Thyroid gland (tissue), 4 donors: ENCODE measurements at regions not wholly inside any gene's neighbourhood (a gene's known extent, or its start where the extent isn't known, plus 50 kb on each side); places are given as distances from the start of the nearest gene placed in this dataset.

Experiments
- DNase-seq, 2 donors: peaks; one replicate each; pipeline ENCODE4 v3.0.0-alpha.2; 2019
- H3K27ac ChIP-seq, 3 donors: fragments of 200-600 bp; sonication (generic); 1 replicate in 2 of 3; 2 replicates in 1 of 3; pipeline ENCODE4 v1.5.1; 2016 to 2019; ENCODE audit warnings: mild to moderate bottlenecking in 1 of 3, moderate library complexity in 1 of 3
- H3K27me3 ChIP-seq: fragments of 200-600 bp; sonication (generic); one replicate; pipeline ENCODE4 v1.5.1; 2019
- H3K36me3 ChIP-seq, 2 donors: fragments of 200-600 bp; sonication (generic); one replicate each; pipeline ENCODE4 v1.5.1; 2016 to 2019
- H3K4me1 ChIP-seq, 2 donors: fragments of 200-600 bp; sonication (generic); one replicate each; pipeline ENCODE4 v1.5.1; 2017 to 2019
- H3K4me3 ChIP-seq, 3 donors: fragments of 200-600 bp; sonication (generic); replicated peaks in 1 of 3; 1 replicate in 2 of 3; 2 replicates in 1 of 3; pipeline ENCODE4 v1.5.1; 2016; ENCODE audit warnings: mild to moderate bottlenecking in 1 of 3
- H3K9me3 ChIP-seq: fragments of 200-600 bp; sonication (generic); one replicate; pipeline ENCODE4 v1.5.1; 2017
- CTCF ChIP-seq, 6 experiments: fragments of 200-600 bp in 3 of 6; fragments of 450-650 bp in 3 of 6; sonication (generic) in 3 of 6; IDR thresholded peaks; one replicate each; pipeline ENCODE4 v1.5.1; 2016 to 2019; ENCODE audit warnings: antibody characterized with exemption in 6 of 6, mild to moderate bottlenecking in 2 of 6, inconsistent platforms in 1 of 6, moderate library complexity in 1 of 6
- POLR2A ChIP-seq, 2 donors: fragments of 450-650 bp; IDR thresholded peaks; one replicate each; pipeline ENCODE4 v1.6.1; 2017; ENCODE audit warnings: antibody characterized with exemption in 2 of 2, mild to moderate bottlenecking in 2 of 2, moderate library complexity in 1 of 2
- WGBS, 2 donors: methylation state at CpG; one replicate each; pipeline ENCODE4 v1.1.5; 2017; 5-methylcytosine and 5-hydroxymethylcytosine counted together
- intact Hi-C: fragments of 100-400 bp; cut with DNase I; formaldehyde crosslinking; loops from one replicate; pipeline ENCODE4 v1.15.1; 2023

GRCh38 chr9:26459959-26460358 lies 432.6 kb downstream of the CAAP1 start:
- H3K9me3 ChIP-seq: no peaks in the 10 kb centered on the region
- TF ChIP-seq CTCF (IDR thresholded peaks at IDR 0.05) (no peak), POLR2A (IDR thresholded peaks at IDR 0.05) (no peak)
- H3K4me1 ChIP-seq: no peaks in the 10 kb centered on the region
- no peak overlapping the region for H3K4me3 ChIP-seq
- H3K36me3 ChIP-seq: no peaks in the 10 kb centered on the region
- intact Hi-C loops: no loop called here
- WGBS, 2 donors: 79 to 86% methylated on average over 2 of the region's 2 CpGs
- no peak for DNase-seq
- no peaks in the 10 kb centered on the region for H3K27me3 ChIP-seq
- no peak overlapping the region for H3K27ac ChIP-seq

GRCh38 chr9:26458054-26458453 lies 434.5 kb downstream of the CAAP1 start:
- H3K27me3 ChIP-seq: no peaks in the 10 kb centered on the region
- no peak overlapping the region for H3K27ac ChIP-seq
- H3K9me3 ChIP-seq: no peaks in the 10 kb centered on the region
- H3K4me1 ChIP-seq: no peaks in the 10 kb centered on the region
- H3K4me3 ChIP-seq: no peak overlapping the region
- H3K36me3 ChIP-seq: no peaks in the 10 kb centered on the region
- DNase-seq: no peak
- no peak for TF ChIP-seq CTCF (IDR thresholded peaks at IDR 0.05)
- no peak for TF ChIP-seq POLR2A (IDR thresholded peaks at IDR 0.05)
- intact Hi-C loops: no loop called here

GRCh38 chr9:26457151-26457550 lies 435.5 kb downstream of the CAAP1 start:
- H3K27ac ChIP-seq: no peak overlapping the region
- no peaks in the 10 kb centered on the region for H3K36me3 ChIP-seq
- H3K4me3 ChIP-seq: no peak overlapping the region
- no peaks in the 10 kb centered on the region for H3K4me1 ChIP-seq
- intact Hi-C loops: no loop called here
- peak in 1 of 2 donors; percentile 3 for DNase-seq
- no peaks in the 10 kb centered on the region for H3K9me3 ChIP-seq
- 21 to 39% methylated on average over 3 of the region's 3 CpGs for WGBS, 2 donors
- H3K27me3 ChIP-seq: no peaks in the 10 kb centered on the region
- no peak for TF ChIP-seq POLR2A (IDR thresholded peaks at IDR 0.05)
- TF ChIP-seq CTCF (IDR thresholded peaks at IDR 0.05): no peak

GRCh38 chr9:26439061-26439624 lies 453.5 kb downstream of the CAAP1 start:
- no peak for TF ChIP-seq POLR2A (IDR thresholded peaks at IDR 0.05)
- TF ChIP-seq CTCF (IDR thresholded peaks at IDR 0.05): no peak
- Histone ChIP-seq H3K27me3 (no peaks in the 10 kb centered on the region), H3K9me3 (no peaks in the 10 kb centered on the region), H3K4me1 (no peaks in the 10 kb centered on the region), H3K36me3 (no peaks in the 10 kb centered on the region), H3K4me3 (no peak overlapping the region), H3K27ac (no peak overlapping the region)
- intact Hi-C loops: no loop called here
- 94 to 98% methylated on average over 3 of the region's 3 CpGs for WGBS, 2 donors
- no peak for DNase-seq

GRCh38 chr9:26437056-26437711 lies 455.4 kb downstream of the CAAP1 start:
- DNase-seq: no peak
- 23 to 30% methylated on average over 1 of the region's 1 CpG for WGBS, 2 donors
- no peak for TF ChIP-seq POLR2A (IDR thresholded peaks at IDR 0.05)
- TF ChIP-seq CTCF (IDR thresholded peaks at IDR 0.05): no peak
- no peaks in the 10 kb centered on the region for H3K9me3 ChIP-seq
- no peak overlapping the region for H3K4me3 ChIP-seq
- no peaks in the 10 kb centered on the region for H3K27me3 ChIP-seq
- no peak overlapping the region for H3K27ac ChIP-seq
- no peaks in the 10 kb centered on the region for H3K36me3 ChIP-seq
- H3K4me1 ChIP-seq: no peaks in the 10 kb centered on the region
- intact Hi-C loops: no loop called here
